Parathyroid adenoma (tissue), 2 donors: ENCODE measurements at regions not wholly inside any gene's neighbourhood (a gene's known extent, or its start where the extent isn't known, plus 50 kb on each side); places are given as distances from the start of the nearest gene placed in this dataset.
A peak's percentile ranks its signal among the peaks of the same experiment; 100 is the strongest.

Experiments
- H2AFZ ChIP-seq: fragments of 300-600 bp; sonication (generic); one replicate; pipeline ENCODE4 v1.7.0; 2017; ENCODE audit warnings: antibody characterized with exemption, mild to moderate bottlenecking
- H3K27ac ChIP-seq: fragments of 300-600 bp; sonication (generic); one replicate; pipeline ENCODE4 v1.7.0; 2017
- H3K27me3 ChIP-seq: fragments of 300-600 bp; sonication (generic); one replicate; pipeline ENCODE4 v1.7.0; 2017; ENCODE audit warnings: low read length; ENCODE audit not compliant: control insufficient read depth, insufficient read depth
- H3K36me3 ChIP-seq: fragments of 300-600 bp; sonication (generic); one replicate; pipeline ENCODE4 v1.7.0; 2017; ENCODE audit warnings: low read length; ENCODE audit not compliant: control insufficient read depth, insufficient read depth
- H3K4me1 ChIP-seq: fragments of 300-600 bp; sonication (generic); one replicate; pipeline ENCODE4 v1.7.0; 2017; ENCODE audit warnings: control low read depth
- H3K4me2 ChIP-seq: fragments of 300-600 bp; sonication (generic); one replicate; pipeline ENCODE4 v1.7.0; 2017; ENCODE audit warnings: low read length
- H3K4me3 ChIP-seq: fragments of 300-600 bp; sonication (generic); one replicate; pipeline ENCODE4 v1.7.0; 2017; ENCODE audit warnings: low read depth, low read length
- H3K79me2 ChIP-seq: fragments of 300-600 bp; sonication (generic); one replicate; pipeline ENCODE4 v1.7.0; 2017; ENCODE audit warnings: control low read depth
- H3K9ac ChIP-seq: fragments of 300-600 bp; sonication (generic); one replicate; pipeline ENCODE4 v1.7.0; 2017; ENCODE audit warnings: mild to moderate bottlenecking
- H3K9me3 ChIP-seq: fragments of 300-600 bp; sonication (generic); one replicate; pipeline ENCODE4 v1.7.0; 2017; ENCODE audit warnings: low read length; ENCODE audit not compliant: control insufficient read depth
- TF ChIP-seq, protein P1 (sequence below): fragments of 300-600 bp; sonication (generic); IDR thresholded peaks from one replicate; pipeline ENCODE4 v1.7.0; 2017; ENCODE audit warnings: antibody characterized with exemption, mild to moderate bottlenecking
- donor health status: primary hyperparathyroidism.

GRCh38 chr18:70936160-70936559 lies 647.3 kb downstream of the SOCS6 start:
- H3K27ac ChIP-seq = no peak overlapping the region
- no peaks in the 10 kb centered on the region for H3K4me1 ChIP-seq
- H3K9me3 ChIP-seq = no peaks in the 10 kb centered on the region

DNA sequence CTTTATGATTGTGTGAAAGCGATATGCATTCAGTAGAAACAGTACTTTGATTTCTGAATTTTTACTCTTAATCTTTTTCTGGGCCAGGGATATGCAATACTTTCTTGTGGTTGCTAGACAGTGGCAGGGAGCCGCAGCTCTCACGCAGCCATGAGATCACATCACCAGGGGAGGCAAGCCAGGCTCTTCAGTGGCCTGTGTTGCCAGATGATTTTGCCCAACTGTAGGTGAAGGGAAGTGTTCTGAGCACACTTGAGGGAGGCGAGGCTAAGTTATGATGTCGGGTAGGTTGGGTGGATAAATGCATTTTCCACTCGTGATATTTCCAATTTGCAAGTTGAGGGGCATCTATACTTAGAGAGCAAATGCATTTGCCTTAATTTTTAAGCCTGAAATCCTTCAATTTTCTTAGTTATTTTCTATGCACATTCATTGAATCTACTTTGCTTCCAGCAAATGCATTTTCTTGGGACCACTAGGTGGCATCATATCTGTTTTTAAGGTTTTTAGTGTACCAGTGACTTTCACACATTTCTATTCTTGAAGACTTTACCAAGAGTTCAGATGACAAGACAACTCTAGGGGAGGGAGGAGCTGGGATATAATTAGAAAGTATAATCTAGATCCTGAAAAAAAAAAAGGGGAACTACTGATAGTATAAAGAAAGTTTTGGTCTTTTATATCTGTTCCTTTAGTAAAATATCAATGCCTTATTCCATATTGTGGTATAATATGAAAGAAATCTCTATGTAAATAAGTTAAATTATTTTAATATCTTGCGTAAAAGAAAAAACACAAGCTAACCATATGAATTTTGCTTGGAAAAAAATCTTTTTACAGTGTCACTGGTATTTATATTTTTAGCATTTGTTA lies 643.3 kb downstream of the SOCS6 start:
- no peaks in the 10 kb centered on the region for H3K36me3 ChIP-seq
- TF ChIP-seq, protein P1, sequence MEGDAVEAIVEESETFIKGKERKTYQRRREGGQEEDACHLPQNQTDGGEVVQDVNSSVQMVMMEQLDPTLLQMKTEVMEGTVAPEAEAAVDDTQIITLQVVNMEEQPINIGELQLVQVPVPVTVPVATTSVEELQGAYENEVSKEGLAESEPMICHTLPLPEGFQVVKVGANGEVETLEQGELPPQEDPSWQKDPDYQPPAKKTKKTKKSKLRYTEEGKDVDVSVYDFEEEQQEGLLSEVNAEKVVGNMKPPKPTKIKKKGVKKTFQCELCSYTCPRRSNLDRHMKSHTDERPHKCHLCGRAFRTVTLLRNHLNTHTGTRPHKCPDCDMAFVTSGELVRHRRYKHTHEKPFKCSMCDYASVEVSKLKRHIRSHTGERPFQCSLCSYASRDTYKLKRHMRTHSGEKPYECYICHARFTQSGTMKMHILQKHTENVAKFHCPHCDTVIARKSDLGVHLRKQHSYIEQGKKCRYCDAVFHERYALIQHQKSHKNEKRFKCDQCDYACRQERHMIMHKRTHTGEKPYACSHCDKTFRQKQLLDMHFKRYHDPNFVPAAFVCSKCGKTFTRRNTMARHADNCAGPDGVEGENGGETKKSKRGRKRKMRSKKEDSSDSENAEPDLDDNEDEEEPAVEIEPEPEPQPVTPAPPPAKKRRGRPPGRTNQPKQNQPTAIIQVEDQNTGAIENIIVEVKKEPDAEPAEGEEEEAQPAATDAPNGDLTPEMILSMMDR = peak; percentile 14
- H3K27me3 ChIP-seq = no peaks in the 10 kb centered on the region
- H3K4me2 ChIP-seq = no peak overlapping the region
- H2AFZ ChIP-seq = no peak overlapping the region
- no peak overlapping the region for H3K27ac ChIP-seq
- no peak overlapping the region for H3K4me3 ChIP-seq
- no peaks in the 10 kb centered on the region for H3K4me1 ChIP-seq
- H3K9ac ChIP-seq = no peak overlapping the region
- no peaks in the 10 kb centered on the region for H3K79me2 ChIP-seq
- no peaks in the 10 kb centered on the region for H3K9me3 ChIP-seq

More at GRCh38 chr18:70936160-70936559, 647.3 kb downstream of the SOCS6 start:
- Histone ChIP-seq H3K4me3 (no peak overlapping the region), H3K79me2 (no peaks in the 10 kb centered on the region), H2AFZ (no peak overlapping the region), H3K36me3 (no peaks in the 10 kb centered on the region), H3K4me2 (no peak overlapping the region), H3K27me3 (no peaks in the 10 kb centered on the region), H3K9ac (no peak overlapping the region)
- TF ChIP-seq, protein P1 = no peak

DNA sequence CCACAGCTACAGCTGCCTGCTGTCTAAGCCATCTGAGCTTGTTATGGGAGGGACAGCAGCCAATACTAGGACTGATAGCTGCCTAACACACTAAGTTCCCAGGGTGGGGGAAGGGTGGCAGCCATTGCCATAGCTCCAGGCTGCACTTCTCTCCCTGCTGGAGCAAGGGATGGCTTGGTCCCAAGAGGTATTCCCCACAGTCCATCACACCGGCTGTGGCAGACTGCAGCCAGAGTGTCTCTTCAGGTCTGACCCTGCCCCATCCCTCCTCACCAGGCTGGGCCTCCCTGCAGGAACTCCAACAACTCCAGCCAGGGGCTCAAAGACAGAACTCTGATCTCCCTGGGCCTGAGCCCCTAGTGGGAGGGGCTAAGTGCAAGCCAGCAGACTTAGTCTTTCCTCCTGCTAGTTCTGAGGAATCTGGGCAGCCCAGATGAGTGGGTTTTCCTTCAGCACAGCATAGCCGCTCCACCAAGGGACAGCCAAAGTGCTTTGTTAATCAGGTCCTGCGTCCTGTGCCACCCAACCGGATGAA lies 632.1 kb downstream of the SOCS6 start:
- Histone ChIP-seq H3K4me3 (no peak overlapping the region), H2AFZ (no peak overlapping the region), H3K9ac (no peak overlapping the region), H3K4me2 (no peak overlapping the region), H3K27me3 (no peaks in the 10 kb centered on the region), H3K9me3 (no peaks in the 10 kb centered on the region), H3K27ac (no peak overlapping the region), H3K4me1 (no peaks in the 10 kb centered on the region), H3K36me3 (no peaks in the 10 kb centered on the region), H3K79me2 (no peaks in the 10 kb centered on the region)
- TF ChIP-seq, protein P1 = no peak

- no peak overlapping the region for H3K4me3 ChIP-seq
- H3K9ac ChIP-seq = no peak overlapping the region
- H3K4me1 ChIP-seq = no peaks in the 10 kb centered on the region
- H3K4me2 ChIP-seq = no peak overlapping the region
- no peaks in the 10 kb centered on the region for H3K36me3 ChIP-seq
- H3K27me3 ChIP-seq = no peaks in the 10 kb centered on the region
- no peaks in the 10 kb centered on the region for H3K79me2 ChIP-seq
- no peaks in the 10 kb centered on the region for H3K9me3 ChIP-seq
- TF ChIP-seq, protein P1 = no peak
- H3K27ac ChIP-seq = no peak overlapping the region
- no peak overlapping the region for H2AFZ ChIP-seq
These were observed 618.8 kb downstream of the SOCS6 start for GRCh38 chr18:70907673-70908072.
